ENCODE measurements at regions not wholly inside any gene's neighbourhood (a gene's known extent, or its start where the extent isn't known, plus 50 kb on each side); places are given as distances from the start of the nearest gene placed in this dataset.

DNA sequence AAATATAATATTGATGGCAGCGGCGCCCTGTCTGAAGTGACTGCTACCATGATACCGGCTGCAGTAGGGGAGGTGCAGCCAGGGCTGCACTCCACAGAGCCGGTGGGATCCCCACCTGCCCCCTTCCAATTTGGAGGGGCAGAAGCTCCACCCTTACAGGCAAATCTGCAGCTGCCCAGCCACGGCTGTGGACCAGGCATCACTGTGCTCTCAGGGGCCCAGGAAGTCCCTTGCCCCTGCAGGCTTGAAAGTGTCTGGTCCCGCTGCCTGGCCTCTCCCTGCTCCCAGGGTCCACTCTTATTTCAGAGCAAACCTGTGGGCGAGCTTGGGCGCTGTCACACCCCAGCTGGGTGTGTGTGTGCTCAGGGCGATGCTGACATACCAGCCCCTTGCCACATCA, 172.7 kb upstream of the SMIM30 start:
- TF ChIP-seq, protein P1, sequence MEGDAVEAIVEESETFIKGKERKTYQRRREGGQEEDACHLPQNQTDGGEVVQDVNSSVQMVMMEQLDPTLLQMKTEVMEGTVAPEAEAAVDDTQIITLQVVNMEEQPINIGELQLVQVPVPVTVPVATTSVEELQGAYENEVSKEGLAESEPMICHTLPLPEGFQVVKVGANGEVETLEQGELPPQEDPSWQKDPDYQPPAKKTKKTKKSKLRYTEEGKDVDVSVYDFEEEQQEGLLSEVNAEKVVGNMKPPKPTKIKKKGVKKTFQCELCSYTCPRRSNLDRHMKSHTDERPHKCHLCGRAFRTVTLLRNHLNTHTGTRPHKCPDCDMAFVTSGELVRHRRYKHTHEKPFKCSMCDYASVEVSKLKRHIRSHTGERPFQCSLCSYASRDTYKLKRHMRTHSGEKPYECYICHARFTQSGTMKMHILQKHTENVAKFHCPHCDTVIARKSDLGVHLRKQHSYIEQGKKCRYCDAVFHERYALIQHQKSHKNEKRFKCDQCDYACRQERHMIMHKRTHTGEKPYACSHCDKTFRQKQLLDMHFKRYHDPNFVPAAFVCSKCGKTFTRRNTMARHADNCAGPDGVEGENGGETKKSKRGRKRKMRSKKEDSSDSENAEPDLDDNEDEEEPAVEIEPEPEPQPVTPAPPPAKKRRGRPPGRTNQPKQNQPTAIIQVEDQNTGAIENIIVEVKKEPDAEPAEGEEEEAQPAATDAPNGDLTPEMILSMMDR (IDR thresholded peaks at IDR 0.05), result no peak
- no peak for TF ChIP-seq POLR2A (IDR thresholded peaks at IDR 0.05)
